ENCODE measurements at regions not wholly inside any gene's neighbourhood (a gene's known extent, or its start where the extent isn't known, plus 50 kb on each side); places are given as distances from the start of the nearest gene placed in this dataset.

DNA sequence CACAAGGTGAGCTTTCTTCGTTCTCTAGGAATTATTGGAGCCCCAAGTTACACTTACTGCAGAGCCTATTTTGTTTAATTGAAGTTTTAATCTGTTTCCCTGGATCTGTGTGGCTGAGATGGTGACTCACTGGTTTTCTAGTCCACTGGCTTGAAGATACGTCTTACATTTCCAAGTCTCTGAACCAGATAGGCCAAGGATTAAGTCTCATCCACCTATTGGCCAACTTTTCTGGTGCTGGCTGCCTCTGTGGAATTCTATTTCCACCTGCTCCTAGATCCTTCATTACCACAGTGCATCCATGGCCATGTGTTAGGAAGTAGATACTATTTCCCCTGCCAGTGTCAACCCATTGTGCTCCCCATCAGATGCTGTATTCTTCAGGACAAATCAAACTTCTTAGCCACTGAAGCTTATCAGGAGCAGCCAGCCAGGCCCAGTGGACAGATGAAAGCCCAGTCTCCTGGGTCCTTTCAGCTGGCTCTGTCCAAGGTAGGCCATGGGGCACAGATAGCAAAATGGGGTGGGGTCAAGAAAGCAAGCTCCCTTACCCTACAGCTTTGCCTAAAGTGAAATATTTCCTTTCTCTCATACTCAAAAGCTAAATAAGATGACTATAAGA, 198.8 kb upstream of the TCF4 start:
- DNase-seq (ENCODE audit: low read depth, low spot score), result no peak

DNA sequence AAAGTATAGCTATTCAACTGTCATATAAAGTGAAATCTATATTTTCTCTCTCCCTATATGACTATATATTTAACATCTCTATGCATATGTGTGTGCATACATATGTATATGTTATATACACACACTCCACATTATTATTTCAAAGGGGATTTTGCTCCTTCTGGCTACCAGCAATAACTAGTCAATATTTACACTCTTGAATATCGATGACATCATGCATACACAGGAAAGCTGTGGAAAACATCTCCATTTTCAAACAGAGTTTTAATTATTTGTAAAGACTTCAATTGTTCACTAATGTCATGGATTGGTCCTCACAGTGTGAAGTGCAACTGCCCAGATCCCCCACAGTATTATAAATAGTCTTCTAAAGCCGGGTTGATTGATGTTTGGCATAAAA, 195.9 kb upstream of the TCF4 start:
- DNase-seq (ENCODE audit: low read depth, low spot score), result no peak

DNA sequence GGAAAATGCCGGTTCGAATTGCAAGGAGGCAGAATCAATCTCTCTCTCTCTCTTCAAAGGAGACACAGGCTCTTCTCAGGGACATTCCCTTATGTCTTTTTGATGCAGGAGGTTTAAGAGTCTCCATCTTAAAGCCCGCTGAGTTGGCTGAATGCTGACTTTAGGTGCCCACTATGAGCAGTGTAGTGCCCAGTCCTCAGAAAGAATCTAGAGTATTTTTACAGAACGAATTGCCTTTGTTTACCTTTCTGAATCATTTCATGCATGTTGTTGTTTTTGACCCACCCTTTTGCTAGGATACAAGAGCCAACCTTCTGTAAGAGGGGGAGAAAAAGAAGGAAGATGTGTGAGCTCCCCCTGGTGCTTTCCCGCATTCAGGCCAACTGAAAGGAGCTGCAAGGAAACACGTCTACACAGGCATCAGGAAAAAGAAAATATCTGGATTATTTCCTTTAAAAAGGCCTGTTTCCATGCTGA, 193.5 kb upstream of the TCF4 start:
- peak; percentile 70 for DNase-seq (ENCODE audit: low read depth, low spot score)

DNA sequence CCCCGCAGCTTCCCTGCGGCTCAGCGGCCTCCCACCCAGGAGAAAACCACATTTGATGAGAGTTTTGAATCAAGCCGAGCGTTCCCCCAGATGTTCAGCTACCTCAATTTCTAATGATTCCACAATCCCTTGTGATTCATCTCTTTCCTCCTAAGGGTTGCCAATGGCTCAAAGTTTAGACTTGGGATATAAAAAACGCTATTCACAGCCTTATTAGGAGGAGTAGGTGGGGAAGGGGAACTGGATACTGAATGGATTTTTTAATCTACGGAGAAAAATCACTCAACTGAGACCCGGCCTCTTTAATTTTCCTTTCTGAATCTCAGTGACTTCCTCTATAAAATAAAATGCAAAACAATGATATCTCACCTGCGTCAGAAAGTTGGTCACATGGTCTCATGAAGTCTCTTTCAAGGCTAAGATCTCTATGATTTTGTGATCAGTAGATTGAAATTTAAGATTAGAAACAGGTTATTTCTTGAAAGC, 192.6 kb upstream of the TCF4 start:
- no peak for DNase-seq (ENCODE audit: low read depth, low spot score)

DNA sequence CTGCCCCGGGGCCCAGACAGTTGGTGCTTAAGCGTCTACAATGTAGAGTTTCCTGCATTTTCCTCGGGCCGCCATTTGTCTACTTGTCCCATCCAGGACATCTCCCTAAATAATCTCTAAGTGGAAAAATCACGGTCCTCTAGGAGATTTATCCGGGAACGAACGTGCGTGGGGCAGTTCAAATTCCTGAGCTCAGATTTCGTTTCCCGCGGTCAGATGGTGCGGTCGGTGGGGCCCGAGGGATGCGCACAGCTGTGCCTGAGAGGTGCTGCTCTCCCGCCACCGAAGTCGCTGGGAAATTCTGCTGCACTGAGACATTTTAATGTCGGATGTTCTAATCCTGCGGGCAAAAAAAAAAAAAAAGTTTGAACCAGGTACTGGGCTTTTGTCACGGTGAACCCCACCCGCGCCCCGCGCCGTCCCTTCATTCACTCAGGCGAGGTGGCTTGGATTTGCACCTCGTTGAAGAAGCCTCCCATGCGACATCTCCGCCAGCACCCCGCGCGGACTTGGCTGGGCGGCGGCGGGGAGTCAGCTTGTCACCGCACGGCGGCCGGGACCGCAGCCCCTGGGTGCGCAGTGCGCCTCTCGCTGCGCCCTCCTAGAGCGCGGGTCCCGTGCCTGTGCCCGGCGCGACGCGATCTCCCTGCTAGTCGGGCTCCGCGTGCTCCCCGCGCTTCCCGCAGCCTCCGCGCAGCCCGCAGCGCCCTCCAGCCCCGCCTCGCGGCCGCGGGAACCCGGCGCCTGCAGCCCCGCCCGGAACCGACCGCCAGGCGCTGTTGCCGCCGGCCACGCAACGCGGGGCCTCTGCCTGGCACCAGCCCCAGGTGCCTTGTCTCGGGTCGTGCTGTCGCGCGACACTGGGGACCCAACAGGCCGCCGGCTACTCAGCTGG, 191.9 kb upstream of the TCF4 start:
- no peak for DNase-seq (ENCODE audit: low read depth, low spot score)

DNA sequence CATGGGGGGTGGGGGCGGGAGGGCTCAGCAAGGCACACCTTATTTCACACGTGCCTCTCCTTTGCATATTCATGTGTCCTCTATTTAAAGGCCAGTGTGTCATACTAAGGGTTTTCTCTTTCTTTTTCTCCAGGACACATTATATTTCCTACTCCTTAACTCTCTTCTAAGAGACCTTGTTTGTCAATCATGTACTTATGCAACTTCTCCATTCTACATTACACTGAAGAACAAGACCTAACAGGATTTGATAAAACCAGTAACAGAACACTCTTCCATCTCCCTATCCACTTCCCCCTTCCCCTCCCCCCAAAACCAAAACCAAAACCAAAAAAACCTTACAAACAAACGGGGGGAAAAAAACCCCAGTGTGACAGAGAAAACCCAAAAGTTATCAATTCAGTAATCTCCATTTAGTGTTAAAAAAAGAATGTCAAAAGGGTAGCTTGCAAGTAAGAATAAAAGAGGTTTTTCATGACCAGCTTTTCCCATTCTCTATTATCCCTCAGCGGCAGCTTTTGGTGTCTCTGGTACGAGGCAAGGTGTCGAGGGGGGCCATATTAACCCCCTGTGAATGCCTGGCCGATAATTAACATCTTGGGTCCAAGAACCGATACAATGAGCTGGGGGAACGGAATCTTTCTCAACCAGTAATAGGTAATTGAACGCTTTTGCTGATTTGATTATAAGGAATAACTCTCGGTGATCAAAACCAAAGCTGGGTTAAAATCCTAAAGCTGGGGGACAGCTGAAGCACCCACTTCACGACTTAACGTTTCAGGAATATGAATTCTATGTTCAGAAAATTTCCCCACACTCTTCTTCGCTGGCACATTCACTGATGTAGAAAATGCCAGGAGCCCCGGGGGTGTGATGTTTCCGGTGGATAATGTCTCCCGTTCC, 191.0 kb upstream of the TCF4 start:
- DNase-seq (ENCODE audit: low read depth, low spot score), result no peak

DNA sequence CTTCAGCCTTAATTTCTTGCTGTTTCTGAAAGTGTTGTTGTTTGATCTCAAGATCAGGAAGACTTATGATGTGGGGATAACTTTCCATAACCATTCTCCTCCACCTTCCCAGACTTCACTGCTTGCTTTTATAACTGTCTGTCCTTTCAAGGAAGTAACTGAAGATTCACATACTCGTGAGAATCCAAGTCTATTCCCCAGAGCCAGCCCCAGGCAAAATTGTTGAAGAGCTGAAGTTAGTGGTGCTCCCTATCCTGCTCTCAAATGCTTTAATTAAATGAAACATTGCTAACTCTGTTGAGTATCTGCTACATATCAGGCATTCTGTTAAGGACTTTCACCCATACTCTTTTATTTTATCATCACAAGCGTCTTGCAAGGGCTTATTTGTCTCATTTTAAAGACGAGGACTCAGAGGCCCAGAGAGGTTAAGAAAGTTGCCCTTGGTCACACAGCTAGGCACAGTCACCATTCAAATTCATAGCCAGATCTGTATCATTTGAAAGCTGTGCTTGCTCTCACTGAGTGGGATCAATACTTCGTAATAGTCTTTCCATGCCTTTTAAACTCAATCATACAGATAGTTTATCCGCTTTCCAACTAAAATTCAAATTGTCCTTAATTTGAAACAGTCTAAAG, 189.8 kb upstream of the TCF4 start:
- no peak for DNase-seq (ENCODE audit: low read depth, low spot score)

DNA sequence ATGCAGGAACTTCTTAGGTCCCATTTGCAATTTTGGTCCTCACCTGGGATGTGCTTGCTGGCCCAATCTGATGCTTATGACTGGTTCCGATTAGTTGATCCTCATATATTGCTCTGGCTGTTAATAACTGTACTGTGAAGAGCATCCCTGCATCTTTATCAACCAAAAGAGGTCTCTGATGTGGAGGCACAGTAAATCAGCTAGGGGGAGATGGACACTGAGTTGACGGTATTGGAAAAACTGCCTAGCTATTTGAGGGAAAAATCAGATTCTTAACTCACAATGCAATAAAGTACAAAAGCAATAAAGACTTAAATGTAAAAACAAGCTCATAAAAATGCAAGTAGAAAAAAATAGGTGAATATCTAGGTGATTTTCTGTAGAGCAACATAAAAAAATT, 188.0 kb upstream of the TCF4 start:
- no peak for DNase-seq (ENCODE audit: low read depth, low spot score)

DNA sequence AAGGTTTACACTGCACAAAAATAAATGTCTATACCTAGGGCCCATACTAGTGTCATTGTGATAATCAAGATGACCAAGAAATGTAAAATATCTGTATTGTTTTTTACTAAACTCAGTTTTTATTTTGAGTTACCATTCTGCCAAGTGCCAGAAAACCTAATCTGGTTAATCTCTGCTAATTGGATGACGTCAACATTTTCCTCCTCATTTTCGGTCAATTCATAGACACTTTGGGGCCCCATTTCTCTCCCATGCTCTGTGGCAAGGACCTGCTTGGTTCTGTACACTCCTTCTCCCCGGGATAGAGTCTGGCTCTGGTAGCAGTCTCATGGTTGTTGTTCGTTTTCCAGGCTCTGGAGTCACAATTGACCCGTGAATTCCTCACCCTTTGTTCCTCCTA, 186.5 kb upstream of the TCF4 start:
- DNase-seq (ENCODE audit: low read depth, low spot score), result no peak

DNA sequence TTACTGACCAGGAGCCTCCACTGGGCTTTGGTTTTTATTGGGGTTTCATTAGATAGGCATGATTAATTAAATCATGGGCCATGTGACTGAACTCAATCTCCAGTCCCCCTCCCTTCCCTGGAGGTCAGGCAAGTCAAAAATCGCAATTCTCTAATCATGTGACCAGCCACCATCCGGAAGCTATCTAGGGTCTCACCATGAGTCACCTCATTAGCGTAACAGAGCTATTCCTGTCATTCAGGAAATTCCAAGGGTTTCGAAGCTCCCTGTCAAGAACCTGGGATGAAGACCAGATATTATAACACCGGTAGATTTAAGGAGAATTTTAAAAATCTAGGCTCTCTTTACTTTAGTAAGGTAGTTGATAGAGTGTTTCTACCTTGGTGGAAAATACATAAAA, 180.3 kb upstream of the TCF4 start:
- DNase-seq (ENCODE audit: low read depth, low spot score), result peak; percentile 88

DNA sequence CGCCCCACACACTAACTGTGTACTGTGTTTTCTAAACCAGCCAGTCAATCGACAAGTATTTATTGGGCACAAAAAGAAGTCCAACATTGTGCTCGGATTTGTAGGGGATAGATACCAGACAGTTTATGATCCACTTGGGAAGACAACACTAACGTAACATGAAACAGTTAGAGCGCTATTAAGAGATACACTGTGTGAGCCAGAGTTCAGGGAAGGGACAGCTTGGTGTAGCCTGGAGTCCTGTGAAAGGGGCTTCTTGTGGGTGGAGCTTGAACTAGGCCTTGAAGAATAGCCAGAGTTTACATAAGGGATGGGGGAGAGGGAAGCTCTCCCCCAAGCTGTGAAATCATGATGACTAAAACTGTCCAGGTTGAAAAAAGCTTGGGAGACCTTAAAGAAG, 176.4 kb upstream of the TCF4 start:
- no peak for DNase-seq (ENCODE audit: low read depth, low spot score)

DNA sequence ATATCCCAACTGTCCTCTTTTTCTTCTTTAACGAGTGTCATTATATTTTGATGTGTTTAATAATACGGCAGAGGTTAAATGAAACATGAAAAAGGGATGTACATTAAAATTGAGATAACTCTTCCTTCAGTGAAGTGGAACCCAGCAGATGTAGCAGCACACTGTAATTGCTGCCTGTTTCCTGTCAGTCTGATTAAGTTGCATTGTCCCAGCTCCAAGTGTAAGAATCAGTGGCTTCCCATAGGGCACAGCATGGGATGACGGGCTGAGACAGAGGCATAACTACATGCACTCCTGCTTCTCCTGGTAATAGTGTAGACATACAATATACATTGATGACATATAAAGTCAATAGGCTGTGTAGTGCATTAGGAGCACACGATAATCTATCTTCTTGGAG, 175.8 kb upstream of the TCF4 start:
- no peak for DNase-seq (ENCODE audit: low read depth, low spot score)

DNA sequence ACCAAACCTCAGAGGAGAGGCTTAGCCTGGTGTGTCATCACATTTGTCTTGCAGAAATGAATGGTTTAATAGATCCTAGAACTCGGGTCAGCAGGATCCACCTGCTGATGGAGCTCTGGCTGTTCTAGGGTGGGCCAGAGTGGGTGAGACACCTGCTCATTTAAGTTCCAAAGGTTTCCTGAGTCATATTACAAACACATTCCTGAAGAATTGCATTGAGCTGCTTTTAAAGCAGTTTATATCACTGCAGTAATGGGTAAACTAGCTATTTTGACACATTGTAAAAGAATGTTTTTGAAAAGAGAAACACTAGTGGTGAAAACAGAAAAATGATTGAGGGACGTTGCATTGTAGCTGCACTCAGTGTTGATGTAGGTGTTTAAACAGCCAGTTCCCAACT, 175.3 kb upstream of the TCF4 start:
- DNase-seq (ENCODE audit: low read depth, low spot score), result no peak

DNA sequence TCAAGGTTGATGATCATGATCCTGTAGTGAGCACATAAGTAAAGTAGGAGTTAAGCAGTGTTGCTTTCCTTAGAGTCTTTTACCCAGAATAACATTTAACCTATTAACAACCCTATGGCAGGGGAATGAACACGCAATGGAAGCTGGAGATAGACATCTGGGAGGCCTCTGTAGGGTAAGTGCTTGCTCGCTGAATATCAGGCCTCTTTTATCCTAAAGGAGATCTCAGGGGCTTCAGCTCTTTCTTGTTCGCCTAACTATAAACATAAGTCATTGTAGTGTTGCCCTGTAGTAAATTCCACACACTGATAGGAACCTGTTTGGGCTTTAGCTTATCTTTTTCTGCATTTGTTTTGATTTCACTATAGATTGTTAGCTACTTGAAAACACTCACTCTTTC, 174.4 kb upstream of the TCF4 start:
- no peak for DNase-seq (ENCODE audit: low read depth, low spot score)

DNA sequence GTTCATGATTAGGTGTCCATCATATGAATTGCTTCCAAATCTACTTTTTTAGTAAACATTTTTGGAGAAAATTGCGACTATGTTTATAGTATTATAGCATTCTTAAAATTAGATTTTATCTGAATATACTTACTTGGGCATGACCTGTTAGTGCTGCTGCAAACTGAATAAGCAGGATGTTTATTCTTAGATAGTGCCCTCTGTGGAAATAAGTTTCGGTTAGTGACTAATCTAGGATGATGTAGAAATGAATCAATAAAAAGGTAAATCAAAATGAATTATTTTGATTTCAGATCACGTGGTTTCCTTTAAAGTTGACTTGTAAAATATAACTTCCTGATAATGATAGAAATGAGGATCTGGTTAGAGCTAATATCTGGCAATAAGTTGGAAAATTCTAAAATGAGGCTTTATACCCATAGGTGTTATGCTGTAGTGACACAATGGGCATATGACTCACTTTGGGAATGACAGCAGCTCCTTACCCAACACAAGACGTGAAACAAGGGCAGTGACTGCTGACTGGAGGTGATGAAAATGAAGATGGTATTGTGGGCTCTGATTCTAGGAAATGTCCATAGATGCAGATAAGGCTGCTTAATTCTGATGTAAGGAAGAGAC, 165.8 kb upstream of the TCF4 start:
- no peak for DNase-seq (ENCODE audit: low read depth, low spot score)

DNA sequence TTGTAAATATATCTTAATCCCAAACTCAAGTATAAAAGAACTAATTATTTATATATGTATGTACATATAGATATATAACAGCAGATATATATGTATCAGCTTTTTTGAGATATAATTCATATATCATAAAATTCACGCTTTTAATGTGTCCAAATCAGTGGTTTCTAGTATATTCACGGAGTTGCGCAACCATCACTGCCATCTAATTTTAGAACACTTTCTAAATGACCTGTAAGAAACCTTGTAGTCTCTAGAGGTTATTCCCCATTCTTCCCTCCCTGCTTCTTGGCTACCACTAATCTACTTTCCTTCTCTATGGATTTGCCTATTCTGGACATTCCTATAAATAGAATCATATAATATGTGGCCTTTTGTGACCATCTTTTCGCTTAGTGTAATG, 163.5 kb upstream of the TCF4 start:
- no peak for DNase-seq (ENCODE audit: low read depth, low spot score)

DNA sequence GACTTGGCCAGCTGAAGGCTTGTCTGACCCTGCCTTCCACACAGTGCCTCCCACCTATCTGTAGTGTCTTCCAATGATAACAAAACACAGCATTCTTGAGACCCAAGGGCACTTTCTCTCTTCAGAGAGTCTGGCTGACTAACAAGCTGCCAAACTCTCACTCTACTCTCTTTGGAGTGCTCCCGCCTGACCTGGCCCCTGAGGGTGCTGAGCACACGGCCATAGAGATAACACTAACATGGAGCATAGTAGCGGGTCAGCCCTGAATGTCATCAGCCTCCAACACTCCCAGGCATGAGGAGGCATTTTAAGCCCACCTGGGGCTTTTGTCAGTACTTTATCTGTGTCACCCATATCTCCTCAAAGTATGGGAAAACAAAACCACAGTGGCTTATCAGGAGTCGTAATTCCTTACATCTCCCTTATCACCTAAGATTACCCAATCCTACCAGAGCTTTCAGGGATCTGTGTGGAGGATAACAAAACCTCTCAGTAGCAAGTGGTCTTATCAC, 160.3 kb upstream of the TCF4 start:
- no peak for DNase-seq (ENCODE audit: low read depth, low spot score)

DNA sequence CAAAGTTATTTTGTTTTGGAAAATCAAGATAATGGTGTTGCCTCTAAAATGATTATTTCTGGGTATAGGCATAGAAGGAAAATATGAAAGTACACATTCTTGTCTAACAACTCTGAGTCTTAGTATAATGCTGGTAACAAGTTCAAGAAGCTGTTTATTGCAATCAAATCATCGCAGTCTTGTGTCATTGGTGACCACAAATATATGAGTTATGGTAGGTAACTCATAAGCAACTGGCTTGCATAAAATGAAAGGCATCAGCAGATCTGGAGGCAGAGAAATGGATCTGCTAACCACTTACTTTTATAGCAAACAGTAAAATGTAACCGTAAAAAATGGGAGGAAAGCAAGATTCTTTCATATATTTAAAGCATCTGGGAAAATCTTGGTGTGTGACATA, 156.2 kb upstream of the TCF4 start:
- no peak for DNase-seq (ENCODE audit: low read depth, low spot score)

DNA sequence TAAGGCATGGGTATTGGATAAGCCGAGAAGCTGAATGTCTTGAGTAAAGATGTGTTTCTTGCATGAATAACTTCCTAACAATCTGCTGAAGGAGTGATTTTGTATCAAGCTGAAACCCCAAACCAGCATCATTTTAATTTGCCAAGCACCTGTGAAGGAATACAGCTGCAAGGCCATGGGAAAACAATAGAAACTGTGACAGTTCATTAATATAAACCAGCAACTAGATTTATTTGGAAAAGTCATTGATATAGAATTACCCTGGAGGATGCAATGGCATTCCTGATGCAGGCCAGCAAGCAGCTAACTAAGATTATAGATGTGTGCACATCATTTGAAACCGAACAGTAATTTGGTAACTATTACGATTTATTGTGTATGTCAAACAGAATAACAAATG, 155.7 kb upstream of the TCF4 start:
- DNase-seq (ENCODE audit: low read depth, low spot score), result no peak

DNA sequence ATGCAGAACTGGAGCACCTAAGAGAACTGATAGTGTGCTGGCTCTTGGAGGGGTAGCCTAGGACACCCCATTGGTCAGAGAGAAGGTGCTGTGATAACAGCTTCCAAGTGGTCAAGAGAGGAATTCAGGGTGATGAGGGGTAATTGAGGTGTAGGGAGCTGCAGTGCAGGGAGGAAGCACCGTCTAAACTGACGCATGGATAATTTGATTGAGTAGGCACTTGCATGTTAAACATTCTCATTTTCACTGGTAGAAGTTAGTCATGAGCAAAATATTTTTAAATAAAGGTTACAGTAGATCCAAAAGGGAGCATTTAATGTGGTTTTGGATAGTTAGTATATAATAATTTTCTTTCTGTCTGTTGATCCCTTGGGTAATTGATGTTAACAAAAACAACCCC, 155.1 kb upstream of the TCF4 start:
- no peak for DNase-seq (ENCODE audit: low read depth, low spot score)

DNA sequence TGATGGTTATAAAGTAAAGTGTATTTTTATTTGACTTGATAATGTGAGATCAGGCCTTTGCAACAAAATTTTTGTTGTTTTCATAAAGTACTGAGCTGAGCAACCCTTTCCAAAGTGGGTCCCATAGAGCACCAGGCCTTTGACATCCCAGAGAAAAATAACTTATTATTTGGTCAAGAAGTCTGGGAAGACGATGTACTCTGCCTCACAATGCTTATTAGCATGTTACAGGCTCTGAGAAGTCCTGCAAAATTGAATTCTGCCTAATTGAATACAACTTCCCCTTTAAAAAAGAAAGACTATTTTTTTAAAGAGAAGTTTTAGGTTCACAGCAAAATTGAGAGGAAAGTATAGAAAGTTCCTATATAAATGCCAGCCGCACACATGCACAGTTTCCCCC, 151.5 kb upstream of the TCF4 start:
- no peak for DNase-seq (ENCODE audit: low read depth, low spot score)
